HepG2 (cell line): ENCODE measurements at regions not wholly inside any gene's neighbourhood (a gene's known extent, or its start where the extent isn't known, plus 50 kb on each side); places are given as distances from the start of the nearest gene placed in this dataset.

Experiments
- ATAC-seq: fragments of 200-7000 bp; cut with Tn5 transposase; 3 replicates; pipeline ENCODE4 v1.9.1; 2020; ENCODE audit warnings: mild to moderate bottlenecking, moderate library complexity
- BruUV-seq: library from RNA; stranded (reverse); fragments of 400-500 nt; replicated peaks from 2 replicates; lab custom pipeline; 2021; lab: Mats Ljungman, UMichigan
- CTCF ChIA-PET: fragments of 300-600 bp; formaldehyde crosslinking; extraction: SDS; loops from one replicate; lab custom pipeline; 2021; ENCODE audit warnings: low total read pairs, inconsistent platforms, low intra/inter-chr PET ratio; lab: Yijun Ruan, JAX
- POLR2A ChIA-PET: fragments of 350-600 bp; sonication (Branson Sonifier 250); formaldehyde crosslinking; loops from one replicate; lab custom pipeline; 2020; ENCODE audit warnings: antibody characterized with exemption, inconsistent platforms; lab: Yijun Ruan, JAX
- DNase-seq: peaks from one replicate; pipeline ENCODE4 v3.0.0-alpha.2; 2015; ENCODE audit warnings: low spot score
- FAIRE-seq: peaks from 3 replicates; lab custom pipeline; 2011; peaks lifted over from hg19 to GRCh38; lab: Jason Lieb, UNC
- H2AFZ ChIP-seq: one replicate; pipeline ENCODE4 v1.6.1; 2011; ENCODE audit warnings: low read length, inconsistent platforms
- H3K27ac ChIP-seq: fragments of 300-600 bp; 3 replicates; pipeline ENCODE4 v1.8.0; 2011; ENCODE audit warnings: mixed run types, mild to moderate bottlenecking, mixed read lengths, low read length, inconsistent platforms; ENCODE audit not compliant: insufficient read depth; ENCODE audit errors: extremely low read length
- H3K27me3 ChIP-seq, 2 experiments: fragments of 200-600 bp in 1 of 2; 2 replicates in 1 of 2; 3 replicates in 1 of 2; pipeline versions ENCODE4 v1.6.0 to v1.8.0; 2011; ENCODE audit warnings: low read length in 2 of 2, mild to moderate bottlenecking in 2 of 2, moderate library complexity in 2 of 2, inconsistent platforms in 1 of 2; ENCODE audit not compliant: insufficient read depth in 2 of 2, control insufficient read depth in 1 of 2
- H3K36me3 ChIP-seq, 2 experiments: fragments of 200-600 bp in 1 of 2; replicated peaks in 1 of 2; 2 replicates in 1 of 2; 3 replicates in 1 of 2; pipeline versions ENCODE4 v1.5.1 to v1.8.0; 2011; ENCODE audit warnings: low read length in 2 of 2, inconsistent platforms in 1 of 2; ENCODE audit not compliant: insufficient read depth in 2 of 2, control insufficient read depth in 1 of 2
- H3K4me1 ChIP-seq: 2 replicates; pipeline ENCODE4 v1.5.1; 2012; ENCODE audit warnings: low read length, inconsistent platforms; ENCODE audit not compliant: insufficient read depth
- H3K4me2 ChIP-seq: 2 replicates; pipeline ENCODE4 v1.6.0; 2011; ENCODE audit warnings: low read depth, low read length, inconsistent platforms
- H3K4me3 ChIP-seq, 3 experiments: fragments of 200-600 bp in 1 of 3; sonication (generic), shearing (Covaris generic) in 1 of 3; replicated peaks in 1 of 3; 2 replicates each; pipeline ENCODE4 v1.5.1; 2011 to 2016; ENCODE audit warnings: low read length in 3 of 3, inconsistent platforms in 2 of 3, low read depth in 2 of 3, mild to moderate bottlenecking in 2 of 3, control low read depth in 1 of 3, mixed read lengths in 1 of 3; ENCODE audit not compliant: insufficient read depth in 1 of 3
- H3K79me2 ChIP-seq: one replicate; pipeline ENCODE4 v1.6.1; 2011; ENCODE audit warnings: low read length, inconsistent platforms; ENCODE audit not compliant: insufficient read depth
- H3K9ac ChIP-seq: 2 replicates; pipeline ENCODE4 v1.6.0; 2011; ENCODE audit warnings: mild to moderate bottlenecking, low read depth, low read length, inconsistent platforms; ENCODE audit not compliant: insufficient read depth
- H3K9me3 ChIP-seq: 2 replicates; pipeline ENCODE4 v1.5.1; 2012; ENCODE audit warnings: mild to moderate bottlenecking, low read length
- H4K20me1 ChIP-seq: 2 replicates; pipeline ENCODE4 v1.6.0; 2011; ENCODE audit warnings: inconsistent platforms, mild to moderate bottlenecking, low read length, moderate library complexity; ENCODE audit not compliant: insufficient read depth
- ARNTL ChIP-seq: sonication (generic); formaldehyde crosslinking; IDR thresholded peaks from 2 replicates; pipeline ENCODE4 v1.4.0; 2020; ENCODE audit warnings: mild to moderate bottlenecking, missing genetic modification reagents
- CEBPG ChIP-seq: IDR thresholded peaks from 2 replicates; pipeline ENCODE4 v1.6.1; 2016
- EED ChIP-seq: sonication (generic); formaldehyde crosslinking; IDR thresholded peaks from 2 replicates; pipeline ENCODE4 v1.5.0; 2020; ENCODE audit warnings: mild to moderate bottlenecking, missing genetic modification reagents
- MED13 ChIP-seq: sonication (generic); formaldehyde crosslinking; IDR thresholded peaks from 2 replicates; pipeline ENCODE4 v1.5.0; 2020; ENCODE audit warnings: missing genetic modification reagents
- MIER2 ChIP-seq: IDR thresholded peaks from 2 replicates; pipeline ENCODE4 v1.6.1; 2016; ENCODE audit warnings: missing biosample characterization, missing genetic modification reagents
- NFYC ChIP-seq: IDR thresholded peaks from 2 replicates; pipeline ENCODE4 v1.6.1; 2016; ENCODE audit warnings: missing genetic modification reagents, missing compliant biosample characterization
- NPAS2 ChIP-seq: sonication (generic); formaldehyde crosslinking; IDR thresholded peaks from 2 replicates; pipeline ENCODE4 v1.8.0; 2022; ENCODE audit warnings: mild to moderate bottlenecking, missing genetic modification reagents, borderline replicate concordance
- ZNF276 ChIP-seq: sonication (generic); formaldehyde crosslinking; IDR thresholded peaks from 2 replicates; pipeline ENCODE4 v1.4.0; 2020; ENCODE audit warnings: mild to moderate bottlenecking, low read depth, missing genetic modification reagents
- ZNF839 ChIP-seq: sonication (generic); formaldehyde crosslinking; IDR thresholded peaks from 2 replicates; pipeline ENCODE4 v1.4.0; 2020; ENCODE audit warnings: missing genetic modification reagents, mild to moderate bottlenecking, borderline replicate concordance
- in situ Hi-C: cut with HindIII; loops from 2 replicates; pipeline ENCODE4 v1.10.0; 2017; ENCODE audit warnings: low pct_unique_long_range_greater_than_20kb; ENCODE audit not compliant: extremely low pct_ligation_motif_present
- intact Hi-C: fragments of 100-400 bp; cut with micrococcal nuclease; formaldehyde crosslinking; loops from one replicate; pipeline ENCODE4 v1.10.0; 2022; ENCODE audit not compliant: unreplicated experiment
- TF ChIP-seq, protein P1 (sequence below): sonication (generic); formaldehyde crosslinking; IDR thresholded peaks from 2 replicates; pipeline ENCODE4 v1.8.0; 2022; ENCODE audit warnings: missing genetic modification reagents, mild to moderate bottlenecking, moderate library complexity, borderline replicate concordance

DNA sequence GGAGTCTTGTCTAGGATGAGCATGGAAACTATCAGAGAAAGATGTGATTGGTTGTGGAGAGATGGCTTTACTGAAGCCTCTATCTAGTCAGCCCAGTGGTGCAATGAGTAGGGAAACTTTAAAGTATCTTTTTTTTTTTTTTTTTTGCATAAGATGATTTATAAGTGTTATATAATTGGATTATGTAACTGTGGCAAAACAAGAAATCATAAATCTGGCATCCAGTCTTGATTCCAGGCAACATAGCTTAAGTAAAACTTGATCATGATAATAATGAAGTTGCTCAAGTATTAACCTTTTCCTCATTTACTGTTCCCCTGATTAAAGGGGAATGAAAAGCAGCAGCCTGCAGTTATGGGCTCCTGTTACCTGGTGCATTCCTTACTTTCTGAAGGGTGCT lies 538.0 kb upstream of the ATP2B1 start:
- no peak overlapping the region for H3K27ac ChIP-seq
- H3K4me3 ChIP-seq, result no peak overlapping the region
- no peak overlapping the region for H3K9ac ChIP-seq
- H2AFZ ChIP-seq, result no peak overlapping the region
- POLR2A ChIA-PET, result no interaction called here
- FAIRE-seq (no peak), DNase-seq (no peak), ATAC-seq (no peak)
- H3K4me2 ChIP-seq, result no peak overlapping the region
- H4K20me1 ChIP-seq, result no peaks in the 10 kb centered on the region
- H3K27me3 ChIP-seq, result no peaks in the 10 kb centered on the region
- H3K9me3 ChIP-seq, result no peaks in the 10 kb centered on the region
- intact Hi-C loops, result no loop called here
- no peaks in the 10 kb centered on the region for H3K4me1 ChIP-seq
- in situ Hi-C loops, result no loop called here
- no TSS peak for BruUV-seq
- TF ChIP-seq NPAS2 (CRISPR knock-in tag), result no peak
- TF ChIP-seq EED (CRISPR knock-in tag), result no peak
- TF ChIP-seq MIER2 (CRISPR knock-in tag), result no peak
- TF ChIP-seq, protein P1, sequence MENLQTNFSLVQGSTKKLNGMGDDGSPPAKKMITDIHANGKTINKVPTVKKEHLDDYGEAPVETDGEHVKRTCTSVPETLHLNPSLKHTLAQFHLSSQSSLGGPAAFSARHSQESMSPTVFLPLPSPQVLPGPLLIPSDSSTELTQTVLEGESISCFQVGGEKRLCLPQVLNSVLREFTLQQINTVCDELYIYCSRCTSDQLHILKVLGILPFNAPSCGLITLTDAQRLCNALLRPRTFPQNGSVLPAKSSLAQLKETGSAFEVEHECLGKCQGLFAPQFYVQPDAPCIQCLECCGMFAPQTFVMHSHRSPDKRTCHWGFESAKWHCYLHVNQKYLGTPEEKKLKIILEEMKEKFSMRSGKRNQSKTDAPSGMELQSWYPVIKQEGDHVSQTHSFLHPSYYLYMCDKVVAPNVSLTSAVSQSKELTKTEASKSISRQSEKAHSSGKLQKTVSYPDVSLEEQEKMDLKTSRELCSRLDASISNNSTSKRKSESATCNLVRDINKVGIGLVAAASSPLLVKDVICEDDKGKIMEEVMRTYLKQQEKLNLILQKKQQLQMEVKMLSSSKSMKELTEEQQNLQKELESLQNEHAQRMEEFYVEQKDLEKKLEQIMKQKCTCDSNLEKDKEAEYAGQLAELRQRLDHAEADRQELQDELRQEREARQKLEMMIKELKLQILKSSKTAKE, result no peak
- no peak for TF ChIP-seq ZNF839 (CRISPR knock-in tag)
- no peak for TF ChIP-seq CEBPG (CRISPR knock-in tag)
- no peak for TF ChIP-seq MED13 (CRISPR knock-in tag)
- TF ChIP-seq ZNF276 (CRISPR knock-in tag), result no peak
- TF ChIP-seq NFYC (CRISPR knock-in tag), result no peak
- no peak for TF ChIP-seq ARNTL (CRISPR knock-in tag)
- CTCF ChIA-PET, result no interaction called here
- no peaks in the 10 kb centered on the region for H3K36me3 ChIP-seq
- no peaks in the 10 kb centered on the region for H3K79me2 ChIP-seq
